Subcutaneous abdominal adipose tissue (tissue), 5 donors: ENCODE measurements at regions not wholly inside any gene's neighbourhood (a gene's known extent, or its start where the extent isn't known, plus 50 kb on each side); places are given as distances from the start of the nearest gene placed in this dataset.
"Not testable (repeated sequence)": the region's sequence is repeated elsewhere in the genome, so short reads cannot be mapped to it uniquely, and the experiment has no call there.

Source experiments
- H3K27ac ChIP-seq: one replicate; pipeline ENCODE4 v1.7.0; 2013; ENCODE audit warnings: low read depth, mild to moderate bottlenecking, inconsistent platforms, low read length, moderate library complexity
- H3K27me3 ChIP-seq, 5 donors: one replicate each; pipeline ENCODE4 v1.7.0; 2013; ENCODE audit warnings: low read length in 5 of 5, inconsistent platforms in 1 of 5; ENCODE audit not compliant: control insufficient read depth in 5 of 5, insufficient read depth in 4 of 5
- H3K36me3 ChIP-seq, 5 donors: one replicate each; pipeline ENCODE4 v1.7.0; 2013; ENCODE audit warnings: low read length in 5 of 5; ENCODE audit not compliant: control insufficient read depth in 5 of 5, insufficient read depth in 5 of 5
- H3K4me1 ChIP-seq, 5 donors: one replicate each; pipeline ENCODE4 v1.7.0; 2013; ENCODE audit warnings: low read length in 5 of 5, mild to moderate bottlenecking in 3 of 5, moderate library complexity in 1 of 5; ENCODE audit not compliant: control insufficient read depth in 5 of 5, insufficient read depth in 5 of 5
- H3K4me3 ChIP-seq, 5 donors: one replicate each; pipeline ENCODE4 v1.7.0; 2013; ENCODE audit warnings: low read length in 5 of 5, low read depth in 1 of 5
- H3K9ac ChIP-seq, 5 donors: one replicate each; pipeline ENCODE4 v1.7.0; 2013; ENCODE audit warnings: low read length in 5 of 5, mild to moderate bottlenecking in 4 of 5, moderate library complexity in 3 of 5
- H3K9me3 ChIP-seq, 5 donors: one replicate each; pipeline ENCODE4 v1.7.0; 2013; ENCODE audit warnings: low read length in 5 of 5; ENCODE audit not compliant: control insufficient read depth in 5 of 5
- donor health status: healthy.
- donor health status: healthy.
- donor health status: healthy.
- donor health status: healthy.
- donor health status: healthy.

DNA sequence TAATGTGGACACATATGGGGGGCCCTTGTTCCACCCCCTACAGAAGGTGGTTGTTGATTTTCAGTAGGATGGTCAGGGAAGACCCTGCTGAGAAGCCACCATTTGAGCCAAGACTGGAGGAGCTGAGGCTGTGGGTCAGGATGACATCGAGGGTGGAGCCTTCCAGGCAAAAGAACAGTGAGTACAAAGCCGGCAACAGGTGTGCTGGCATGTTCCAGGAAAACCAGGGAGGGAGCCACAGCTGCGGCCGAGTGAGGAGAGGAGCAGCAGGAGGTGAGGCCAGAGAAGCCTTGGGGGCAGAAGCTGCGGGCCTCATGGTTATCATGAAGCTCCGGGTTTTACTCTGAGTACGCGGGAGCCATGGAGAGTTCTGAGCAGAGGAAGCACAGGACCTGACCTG is 126.9 kb upstream of the SULF2 start:
- peaks cover 3 to 15% (median 13%) of the 10 kb centered on the region in 5 donors for H3K27me3 ChIP-seq
- H3K9me3 ChIP-seq, H3K36me3 ChIP-seq, H3K27ac ChIP-seq, H3K9ac ChIP-seq, H3K4me3 ChIP-seq, H3K4me1 ChIP-seq: not testable (repeated sequence)

DNA sequence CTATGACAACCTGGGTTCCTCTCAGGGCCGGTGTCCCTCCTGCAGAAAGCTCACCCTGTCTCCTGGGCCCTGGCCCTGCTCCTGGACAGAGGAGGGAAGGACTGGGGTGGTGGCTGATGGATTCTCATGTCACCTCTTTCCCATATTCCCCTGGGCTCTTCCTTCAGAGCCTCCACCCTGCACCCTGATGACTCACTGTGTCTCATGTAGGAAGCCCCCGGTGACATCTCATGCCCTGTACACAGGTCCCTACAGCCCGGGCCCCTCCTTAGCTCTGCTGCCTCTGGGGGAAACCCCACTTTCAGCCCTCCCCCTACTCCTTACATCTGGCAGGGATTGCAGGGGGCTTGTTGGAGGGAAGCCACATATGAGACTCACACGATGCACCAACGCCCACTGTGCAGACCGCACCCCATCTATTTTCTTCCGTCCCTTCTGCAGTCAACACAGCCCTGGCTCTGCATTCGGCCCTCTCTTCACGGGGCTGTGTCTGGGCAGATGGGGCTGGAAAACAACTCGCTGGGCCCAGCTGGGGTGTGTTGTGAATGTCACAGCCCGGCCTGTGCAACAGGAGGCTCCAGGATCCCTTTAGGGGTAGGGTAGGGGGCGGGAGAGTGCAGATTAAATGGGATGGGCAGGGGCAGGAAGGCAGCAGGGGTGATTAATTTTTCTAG is 124.6 kb upstream of the SULF2 start:
- H3K27ac ChIP-seq, H3K9ac ChIP-seq, H3K9me3 ChIP-seq, H3K4me1 ChIP-seq, H3K36me3 ChIP-seq, H3K4me3 ChIP-seq: not testable (repeated sequence)
- peaks cover 3 to 17% (median 14%) of the 10 kb centered on the region in 5 donors for H3K27me3 ChIP-seq

DNA sequence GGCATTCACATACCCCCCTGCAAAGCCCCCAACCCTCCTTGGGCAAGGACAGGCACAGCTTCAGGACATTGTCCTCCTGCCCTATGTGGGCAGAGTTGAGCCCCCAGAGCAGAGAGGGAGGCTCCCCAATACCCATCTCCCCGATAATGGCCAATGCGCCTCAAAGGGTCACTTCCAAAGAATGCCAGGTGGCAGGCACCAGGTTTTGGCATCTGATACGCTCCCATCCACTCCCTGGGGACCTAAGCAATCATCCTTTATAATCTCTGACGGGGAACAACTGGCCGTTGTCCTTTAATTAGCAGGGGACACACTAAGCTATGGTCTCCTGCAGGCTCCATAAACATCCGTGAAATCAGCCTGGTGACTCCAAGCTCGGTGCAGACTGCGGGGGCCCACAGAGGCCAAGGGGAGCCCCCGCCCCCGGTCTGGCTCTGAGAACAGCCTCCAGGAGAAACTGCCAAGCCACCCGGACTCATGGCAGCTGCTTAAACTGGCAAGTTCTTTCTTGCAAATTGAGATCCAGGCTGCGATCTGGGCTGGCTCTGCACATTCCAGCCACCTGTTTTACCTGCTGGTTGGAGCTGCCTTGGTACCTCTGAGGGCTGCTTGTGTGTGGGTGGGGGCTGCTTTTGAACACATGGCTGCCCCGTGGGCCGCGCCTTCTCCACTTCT is 123.2 kb upstream of the SULF2 start:
- not testable (repeated sequence) for H3K9ac ChIP-seq, H3K27ac ChIP-seq
- peaks cover 3 to 17% (median 14%) of the 10 kb centered on the region in 5 donors for H3K27me3 ChIP-seq

DNA sequence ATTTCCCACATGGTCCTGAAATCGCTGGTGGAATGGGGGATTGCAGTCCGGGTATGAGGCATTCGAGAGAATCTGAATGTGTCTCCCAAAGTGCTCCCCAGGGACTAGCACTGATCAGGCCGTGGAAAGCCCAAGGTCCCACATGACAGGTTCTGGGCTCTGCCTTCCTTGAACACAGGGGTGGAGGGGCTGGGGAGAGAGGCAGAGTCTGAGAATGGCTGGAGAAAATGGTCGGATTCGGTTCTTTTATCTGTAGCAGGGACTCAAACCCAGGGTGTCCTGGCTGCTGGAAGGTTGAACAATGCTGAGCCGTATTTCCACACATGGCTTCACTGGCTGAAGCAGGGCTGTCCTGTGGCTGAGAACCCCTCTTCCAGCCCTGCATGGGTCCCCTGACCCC is 122.7 kb upstream of the SULF2 start:
- H3K9me3 ChIP-seq, H3K4me3 ChIP-seq, H3K36me3 ChIP-seq, H3K27ac ChIP-seq, H3K4me1 ChIP-seq, H3K9ac ChIP-seq: not testable (repeated sequence)
- H3K27me3 ChIP-seq: peaks cover 3 to 17% (median 14%) of the 10 kb centered on the region in 5 donors

More for the DNA sequence above, 123.2 kb upstream of the SULF2 start:
- not testable (repeated sequence) for H3K9me3 ChIP-seq, H3K4me3 ChIP-seq, H3K36me3 ChIP-seq, H3K4me1 ChIP-seq

DNA sequence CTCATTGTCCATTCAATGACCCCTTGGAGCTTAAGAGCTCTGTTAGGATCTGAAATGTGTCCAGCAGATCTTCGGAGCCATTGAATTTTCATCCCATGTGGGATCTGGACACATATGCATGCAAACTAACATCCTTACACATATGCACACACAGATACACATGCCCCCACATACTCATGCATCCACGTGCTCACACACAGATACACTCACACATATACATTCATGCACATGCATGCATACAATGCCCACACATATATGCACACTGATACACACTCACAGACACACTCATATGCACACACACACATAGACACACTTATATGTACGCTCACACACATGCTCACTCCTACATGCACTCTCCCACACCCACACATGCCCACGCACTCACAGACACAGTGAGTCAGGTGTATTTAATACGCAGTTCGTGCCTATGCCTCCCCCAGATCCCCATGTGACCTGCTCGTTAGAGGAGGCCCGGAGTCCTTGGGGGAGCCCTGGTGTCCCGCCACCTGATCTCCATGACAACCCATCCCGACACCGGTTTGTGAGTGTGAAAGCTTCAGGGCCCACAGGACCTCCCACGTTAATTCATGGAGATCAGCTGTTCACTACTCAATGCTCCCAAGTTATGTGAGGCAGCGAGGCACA is 121.9 kb upstream of the SULF2 start:
- Histone ChIP-seq H3K4me3 (no peak overlapping the region), H3K36me3 (no peaks in the 10 kb centered on the region), H3K4me1 (peaks cover 0 to 2% (median 0%) of the 10 kb centered on the region in 5 donors), H3K27me3 (peaks cover 3 to 17% (median 14%) of the 10 kb centered on the region in 5 donors), H3K9me3 (no peaks in the 10 kb centered on the region), H3K9ac (no peak overlapping the region), H3K27ac (no peak overlapping the region)

DNA sequence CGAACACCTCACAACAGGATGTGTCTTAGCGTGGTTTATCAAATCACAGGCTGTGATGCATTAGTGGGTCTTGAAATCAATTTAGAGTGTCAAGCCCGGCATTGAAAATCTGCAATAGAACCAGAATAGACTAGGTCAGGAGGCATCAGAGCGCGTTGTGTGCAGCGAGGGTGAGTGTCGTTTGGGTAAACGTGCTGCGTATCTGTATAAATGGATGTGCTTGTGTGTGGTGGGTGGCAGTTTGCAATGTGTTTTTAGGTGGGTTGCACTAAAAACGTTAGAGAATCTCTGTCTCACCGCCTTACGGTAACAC is 121.0 kb upstream of the SULF2 start:
- Histone ChIP-seq H3K27me3 (peaks cover 3 to 17% (median 14%) of the 10 kb centered on the region in 5 donors), H3K27ac (no peak overlapping the region), H3K4me1 (peaks cover 0 to 2% (median 0%) of the 10 kb centered on the region in 5 donors), H3K36me3 (no peaks in the 10 kb centered on the region), H3K9ac (no peak overlapping the region), H3K9me3 (no peaks in the 10 kb centered on the region), H3K4me3 (no peak overlapping the region)

DNA sequence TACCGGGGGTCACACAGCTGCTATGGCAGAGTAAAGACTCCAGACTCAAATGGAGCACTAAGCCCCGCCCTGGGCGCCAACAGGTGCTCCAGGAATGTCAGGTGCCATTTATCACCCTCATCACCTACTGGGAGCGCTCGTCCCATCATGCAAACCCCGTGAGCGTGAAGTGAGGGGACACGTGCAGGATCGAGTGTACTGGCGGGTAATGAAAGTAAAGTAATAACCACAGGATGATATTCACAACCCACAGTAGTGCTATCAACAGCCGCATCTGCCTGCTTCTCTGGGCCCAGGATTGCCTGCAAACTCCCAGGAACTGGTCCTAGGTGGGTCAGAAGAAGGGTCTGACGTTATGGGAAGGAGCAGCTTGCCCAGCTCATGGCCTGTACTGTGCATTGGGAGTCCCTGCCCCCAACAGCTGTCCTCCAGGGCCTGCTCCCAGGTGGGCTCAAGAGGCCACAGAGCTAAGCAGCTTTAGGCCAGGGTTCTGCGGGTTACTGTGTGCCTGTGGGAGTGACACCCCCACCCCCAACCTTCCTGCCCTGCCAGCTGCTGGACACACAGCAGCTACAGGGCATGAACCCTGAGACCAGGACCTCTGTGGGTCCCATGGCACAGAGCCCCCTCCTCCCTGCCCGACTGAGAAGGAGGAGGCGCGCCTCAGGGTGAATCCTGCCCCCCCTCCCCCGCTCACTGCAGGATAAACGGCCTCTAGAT is 120.5 kb upstream of the SULF2 start:
- Histone ChIP-seq H3K9me3 (no peaks in the 10 kb centered on the region), H3K9ac (no peak overlapping the region), H3K4me1 (peaks cover 0 to 2% (median 0%) of the 10 kb centered on the region in 5 donors), H3K36me3 (no peaks in the 10 kb centered on the region), H3K4me3 (no peak overlapping the region), H3K27ac (no peak overlapping the region), H3K27me3 (peaks cover 3 to 17% (median 14%) of the 10 kb centered on the region in 5 donors)

DNA sequence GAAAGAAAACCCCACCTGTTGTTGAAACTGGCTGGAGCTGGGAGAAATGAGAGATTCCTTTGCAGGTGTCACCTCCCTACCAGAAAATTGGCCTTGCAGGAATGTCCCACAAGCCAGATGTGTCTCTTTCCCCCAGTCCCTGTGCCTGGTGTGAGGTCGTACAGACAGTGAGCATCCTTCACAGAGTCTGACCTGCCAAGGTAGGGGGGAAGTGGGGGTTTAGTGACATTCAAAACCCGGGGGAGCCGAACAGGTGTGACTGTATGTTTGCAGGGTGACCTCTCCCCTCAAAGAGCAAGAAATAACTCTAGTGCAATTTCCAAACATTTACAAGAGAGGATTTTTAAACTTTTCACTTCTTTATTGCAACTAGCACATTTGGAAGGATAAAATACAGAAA is 117.7 kb upstream of the SULF2 start:
- H3K27ac ChIP-seq, H3K27me3 ChIP-seq, H3K9me3 ChIP-seq, H3K9ac ChIP-seq, H3K4me3 ChIP-seq, H3K36me3 ChIP-seq, H3K4me1 ChIP-seq: not testable (repeated sequence)

DNA sequence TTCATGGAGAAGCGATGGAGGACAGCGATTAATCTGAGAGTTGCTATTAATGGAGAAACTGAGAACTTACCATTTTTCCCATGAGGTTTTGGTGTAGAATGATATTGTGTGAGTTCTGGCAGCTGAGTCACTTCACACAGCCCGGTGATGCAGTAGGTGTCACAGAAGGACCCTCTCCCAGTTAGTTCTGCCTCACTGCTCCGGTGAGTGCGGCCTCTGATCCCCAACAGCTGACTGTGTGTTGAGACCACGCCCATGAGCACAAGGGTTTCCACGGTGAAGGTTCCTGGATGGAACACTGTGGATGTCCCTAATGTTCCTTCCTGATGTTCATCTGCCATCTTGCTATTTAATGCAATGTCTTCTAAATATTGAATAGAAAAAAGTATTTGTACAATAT is 114.0 kb upstream of the SULF2 start:
- H3K4me1 ChIP-seq, H3K4me3 ChIP-seq, H3K9ac ChIP-seq, H3K27ac ChIP-seq, H3K27me3 ChIP-seq, H3K9me3 ChIP-seq, H3K36me3 ChIP-seq: not testable (repeated sequence)

DNA sequence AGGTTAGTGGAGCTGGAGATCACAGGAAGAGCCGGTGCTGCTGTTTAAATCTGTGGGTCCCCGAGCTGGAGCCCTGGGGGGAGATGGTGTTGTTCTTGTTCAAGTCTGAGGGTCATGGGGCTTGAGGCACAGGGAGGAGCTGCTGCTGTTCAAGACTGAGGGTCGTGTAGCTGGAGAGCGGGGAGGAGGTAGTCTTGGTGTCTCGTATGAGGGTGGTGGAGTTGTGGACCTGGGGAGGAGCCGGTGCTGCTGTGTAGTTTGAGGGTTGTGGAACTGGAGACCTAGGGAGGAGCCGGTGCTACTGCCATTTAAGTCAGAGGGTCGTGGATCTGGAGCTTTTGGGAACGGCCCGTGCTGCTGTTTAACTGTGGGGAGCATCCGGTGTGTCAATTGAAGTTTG is 112.2 kb upstream of the SULF2 start:
- Histone ChIP-seq H3K9ac (no peak overlapping the region), H3K4me3 (no peak overlapping the region), H3K36me3 (no peaks in the 10 kb centered on the region), H3K27me3 (no peaks in the 10 kb centered on the region), H3K9me3 (no peaks in the 10 kb centered on the region), H3K27ac (no peak overlapping the region), H3K4me1 (no peaks in the 10 kb centered on the region)
